ENCODE measurements at regions not wholly inside any gene's neighbourhood (a gene's known extent, or its start where the extent isn't known, plus 50 kb on each side); places are given as distances from the start of the nearest gene placed in this dataset.

DNA sequence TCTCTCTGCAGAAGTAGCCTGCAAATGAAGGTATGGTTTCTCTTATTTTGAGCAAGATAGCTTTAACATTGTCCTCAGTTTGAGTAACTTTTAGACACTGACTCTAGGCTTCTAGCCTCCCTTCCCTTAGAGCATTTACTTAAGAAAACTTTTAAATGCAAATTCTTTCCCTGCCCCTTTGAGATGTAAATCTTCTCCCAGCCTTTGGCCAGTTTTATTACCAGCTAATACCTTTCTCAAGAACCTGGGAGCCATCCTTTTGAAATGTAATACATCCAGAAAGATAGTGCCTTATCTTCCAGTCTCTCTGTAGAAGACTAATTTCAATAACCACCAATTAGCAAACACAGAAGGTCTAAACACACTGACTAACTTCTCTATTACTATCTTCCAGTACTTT lies 688.9 kb upstream of the CDH9 start:
- TF ChIP-seq POLR2AphosphoS5 (IDR thresholded peaks at IDR 0.05) (no peak), POLR2A (IDR thresholded peaks at IDR 0.05) (no peak), EP300 (IDR thresholded peaks at IDR 0.05) (no peak)
- TF ChIP-seq, protein P1, sequence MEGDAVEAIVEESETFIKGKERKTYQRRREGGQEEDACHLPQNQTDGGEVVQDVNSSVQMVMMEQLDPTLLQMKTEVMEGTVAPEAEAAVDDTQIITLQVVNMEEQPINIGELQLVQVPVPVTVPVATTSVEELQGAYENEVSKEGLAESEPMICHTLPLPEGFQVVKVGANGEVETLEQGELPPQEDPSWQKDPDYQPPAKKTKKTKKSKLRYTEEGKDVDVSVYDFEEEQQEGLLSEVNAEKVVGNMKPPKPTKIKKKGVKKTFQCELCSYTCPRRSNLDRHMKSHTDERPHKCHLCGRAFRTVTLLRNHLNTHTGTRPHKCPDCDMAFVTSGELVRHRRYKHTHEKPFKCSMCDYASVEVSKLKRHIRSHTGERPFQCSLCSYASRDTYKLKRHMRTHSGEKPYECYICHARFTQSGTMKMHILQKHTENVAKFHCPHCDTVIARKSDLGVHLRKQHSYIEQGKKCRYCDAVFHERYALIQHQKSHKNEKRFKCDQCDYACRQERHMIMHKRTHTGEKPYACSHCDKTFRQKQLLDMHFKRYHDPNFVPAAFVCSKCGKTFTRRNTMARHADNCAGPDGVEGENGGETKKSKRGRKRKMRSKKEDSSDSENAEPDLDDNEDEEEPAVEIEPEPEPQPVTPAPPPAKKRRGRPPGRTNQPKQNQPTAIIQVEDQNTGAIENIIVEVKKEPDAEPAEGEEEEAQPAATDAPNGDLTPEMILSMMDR (IDR thresholded peaks at IDR 0.05) = no peak
